Sciatic nerve (tissue), 2 donors: ENCODE measurements at regions not wholly inside any gene's neighbourhood (a gene's known extent, or its start where the extent isn't known, plus 50 kb on each side); places are given as distances from the start of the nearest gene placed in this dataset.
A peak's percentile ranks its signal among the peaks of the same experiment; 100 is the strongest.

Experiments
- ATAC-seq: fragments of 200-7000 bp; cut with Tn5 transposase; one replicate; pipeline ENCODE4 v1.9.1; 2020; ENCODE audit warnings: mild to moderate bottlenecking, moderate library complexity
- DNase-seq: peaks from one replicate; pipeline ENCODE4 v3.0.0-alpha.2; 2020; ENCODE audit warnings: low spot score
- intact Hi-C: fragments of 100-400 bp; cut with DNase I; formaldehyde crosslinking; loops from one replicate; pipeline ENCODE4 v1.14.2; 2022
- donor health status: DM: no; HTN: no; CAD: no.
- donor health status: DM: no; HTN: no; CAD: no.

- intact Hi-C loops = no loop called here
- ATAC-seq (no peak), DNase-seq (no peak)
Measured at GRCh38 chr5:57575839-57576238, 93.2 kb upstream of the ACTBL2 start.

GRCh38 chr5:57572461-57572860 is 89.8 kb upstream of the ACTBL2 start:
- intact Hi-C loops = no loop called here
- DNase-seq = no peak
- no peak for ATAC-seq

DNA sequence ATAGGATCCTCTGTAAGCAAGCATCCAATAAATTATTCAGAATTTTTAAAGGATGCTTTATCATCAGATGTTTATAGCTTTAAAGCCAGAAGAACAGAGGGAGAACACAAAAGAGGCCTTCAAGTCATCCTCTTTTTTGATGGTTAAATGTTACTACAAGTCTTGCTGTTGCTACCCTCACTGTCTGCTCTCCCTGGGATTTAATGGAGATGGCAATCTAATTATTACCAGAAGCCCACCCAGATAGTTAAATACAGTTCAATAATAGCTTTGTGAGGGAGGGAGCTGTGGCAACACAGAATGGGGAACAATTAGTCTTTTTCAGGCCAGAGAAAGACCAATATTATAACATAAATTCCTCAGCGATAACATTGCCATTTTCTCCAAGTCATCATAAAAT is 87.0 kb upstream of the ACTBL2 start:
- peak; percentile 50 for ATAC-seq
- intact Hi-C loops = no loop called here
- no peak for DNase-seq

DNA sequence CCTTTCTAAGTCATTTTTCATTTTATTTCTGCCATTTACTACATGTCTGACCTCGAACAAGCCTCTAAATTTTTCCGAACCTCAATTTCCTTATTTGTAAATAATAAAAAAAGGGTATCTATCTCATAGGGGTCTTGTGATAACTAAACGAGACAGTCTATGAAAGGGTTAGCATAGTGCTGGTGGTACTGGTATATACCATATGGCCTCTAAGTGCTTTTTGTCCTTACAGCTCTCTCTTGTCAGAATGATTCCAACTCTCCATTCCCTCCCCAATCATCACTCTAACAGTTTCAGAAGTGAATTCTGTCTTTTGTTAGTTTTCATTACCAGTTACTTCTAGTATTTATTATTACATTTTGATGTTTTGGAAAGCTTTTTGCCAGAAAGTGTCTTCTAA is 85.5 kb upstream of the ACTBL2 start:
- intact Hi-C loops = no loop called here
- ATAC-seq = no peak
- no peak for DNase-seq

DNA sequence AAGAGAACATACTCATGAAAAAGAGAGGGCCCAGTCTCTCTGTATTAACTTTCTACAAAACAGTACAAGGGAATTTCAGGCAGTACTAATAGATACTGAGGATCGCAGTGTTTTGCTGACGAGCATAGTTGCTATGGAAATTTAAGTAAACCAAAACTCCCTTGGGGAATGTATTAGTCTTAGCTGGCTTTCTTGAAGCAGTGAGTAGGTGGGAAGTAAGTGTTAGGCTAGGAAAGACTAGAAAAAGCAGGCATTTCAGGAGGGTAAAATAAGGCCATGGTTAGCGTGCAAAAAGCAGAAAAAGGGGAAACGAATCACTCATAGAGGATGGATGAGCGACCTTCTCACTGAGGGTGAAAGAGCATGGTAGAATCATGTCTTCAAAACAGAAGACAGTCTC is 84.3 kb upstream of the ACTBL2 start:
- DNase-seq (no peak), ATAC-seq (peak; percentile 80)
- intact Hi-C loops = no loop called here

GRCh38 chr5:57561231-57561842 is 78.7 kb upstream of the ACTBL2 start:
- DNase-seq (no peak), ATAC-seq (peak; percentile 74)
- intact Hi-C loops = no loop called here

- DNase-seq = no peak
- intact Hi-C loops = no loop called here
- ATAC-seq = no peak
Measured at GRCh38 chr5:57559110-57559635, 76.6 kb upstream of the ACTBL2 start.

GRCh38 chr5:57552033-57552432 is 69.4 kb upstream of the ACTBL2 start:
- intact Hi-C loops = no loop called here
- DNase-seq (no peak), ATAC-seq (peak; percentile 86)

DNA sequence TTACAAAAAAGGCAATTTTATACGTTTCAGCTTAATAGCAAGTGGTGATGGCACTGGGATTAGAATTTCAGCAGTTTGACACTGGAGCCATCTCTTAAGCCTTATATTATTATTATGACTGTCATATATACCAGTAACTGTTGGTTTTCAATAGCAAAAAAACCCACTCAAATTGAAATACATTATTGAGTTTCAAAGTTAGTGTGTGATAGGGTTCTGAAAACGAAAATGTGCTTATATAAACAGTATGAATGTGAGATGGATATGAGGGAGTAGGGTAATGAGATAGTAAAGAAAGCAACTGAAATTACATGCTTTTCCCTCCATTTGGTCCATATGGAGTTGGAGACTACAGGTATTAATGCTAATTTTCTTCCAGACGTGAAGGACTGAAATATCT is 68.6 kb upstream of the ACTBL2 start:
- ATAC-seq (no peak), DNase-seq (no peak)
- intact Hi-C loops = no loop called here

DNA sequence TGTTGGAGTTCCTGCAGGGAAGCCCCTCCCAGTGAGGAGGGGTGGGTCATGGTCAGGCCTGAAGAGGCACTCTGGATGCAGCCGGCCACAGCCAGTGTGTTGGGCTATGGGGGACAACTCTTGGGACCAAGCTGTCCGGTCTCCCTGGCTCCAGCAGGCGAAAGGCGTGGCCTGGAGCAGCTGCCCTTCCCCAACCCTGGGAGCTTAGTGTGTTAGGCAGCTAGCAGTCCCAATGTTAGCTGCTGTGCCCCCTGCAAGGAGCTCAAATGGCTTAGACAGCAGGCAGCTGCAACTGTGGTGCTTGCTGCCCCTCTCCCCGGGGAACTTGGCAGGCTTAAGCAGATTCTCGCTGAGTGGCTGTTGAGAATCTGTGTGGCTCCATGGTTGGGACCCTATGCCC is 67.5 kb upstream of the ACTBL2 start:
- intact Hi-C loops = no loop called here
- no peak for DNase-seq
- ATAC-seq = peak; percentile 65

- intact Hi-C loops = no loop called here
- no peak for ATAC-seq
- DNase-seq = no peak
Measured at GRCh38 chr5:57549566-57549965, 67.0 kb upstream of the ACTBL2 start.

DNA sequence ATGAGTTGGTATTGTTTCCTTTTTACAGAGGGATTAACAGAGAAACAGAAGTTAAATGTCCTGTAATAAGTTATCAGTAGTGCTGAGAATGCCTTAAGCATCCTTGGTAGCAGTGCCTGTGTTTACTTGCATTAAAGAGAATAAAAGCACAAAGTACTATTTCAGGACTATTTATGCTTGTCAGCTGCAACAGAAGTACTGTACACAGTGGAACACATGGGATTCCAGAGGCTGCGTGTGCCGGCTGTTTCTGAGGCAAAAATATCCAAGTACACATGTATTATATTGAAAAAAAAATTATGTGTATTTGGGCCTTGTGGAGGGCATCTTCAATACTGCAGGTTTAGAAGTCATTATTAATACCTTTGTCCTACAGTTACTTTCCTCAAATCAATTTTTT is 58.2 kb upstream of the ACTBL2 start:
- ATAC-seq (no peak), DNase-seq (no peak)
- intact Hi-C loops = no loop called here

DNA sequence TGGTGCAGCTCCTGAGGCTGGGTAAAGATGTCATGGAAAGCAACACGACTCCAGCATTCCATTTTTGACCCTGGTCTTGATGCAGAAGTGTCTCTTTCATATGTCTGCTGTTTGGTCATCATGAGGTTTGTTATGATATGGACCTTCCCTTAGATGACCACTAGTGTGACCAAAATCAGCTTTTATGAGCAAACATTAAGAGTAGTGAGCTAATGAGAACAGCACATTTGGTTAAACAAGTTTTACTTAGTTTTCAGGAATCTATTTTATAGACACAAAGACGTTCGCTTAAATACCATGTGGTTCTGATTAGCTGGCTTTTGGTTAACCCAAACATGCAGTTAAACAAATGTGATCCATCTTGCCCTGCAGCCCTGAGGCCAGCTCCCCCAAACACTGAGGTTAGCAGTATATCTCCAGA is 56.7 kb upstream of the ACTBL2 start:
- no peak for DNase-seq
- no peak for ATAC-seq
- intact Hi-C loops = no loop called here

DNA sequence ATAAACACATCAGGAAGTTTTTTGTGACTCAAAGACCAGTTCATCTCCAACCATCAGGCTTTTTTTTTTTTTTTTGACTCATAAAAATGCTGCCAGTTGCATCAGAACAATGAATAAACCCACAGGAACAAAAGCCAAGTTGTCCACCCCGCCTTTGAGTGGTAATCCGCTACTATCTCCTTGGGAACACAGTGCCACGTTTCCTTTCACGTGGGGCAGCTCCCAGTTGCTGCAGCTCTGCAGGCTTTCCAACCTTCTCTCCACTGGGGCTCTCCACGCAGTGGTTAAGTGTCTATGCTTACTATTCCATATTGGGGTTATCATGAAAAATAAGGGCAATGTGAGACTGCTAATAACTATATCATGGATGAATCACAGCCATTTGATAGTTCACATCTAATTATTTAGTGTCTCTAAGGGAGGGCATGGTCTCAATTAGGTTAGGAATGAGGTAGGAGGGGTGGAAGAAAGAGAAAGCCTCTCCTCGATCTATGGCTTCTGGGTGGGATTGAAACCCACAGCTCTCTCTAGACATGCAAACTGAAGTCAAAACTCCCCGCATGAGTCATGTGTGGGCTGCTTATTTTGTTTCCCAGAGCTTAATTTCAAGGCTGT is 55.8 kb upstream of the ACTBL2 start:
- intact Hi-C loops = no loop called here
- DNase-seq (no peak), ATAC-seq (peak; percentile 82)

- ATAC-seq = no peak
- DNase-seq = no peak
- intact Hi-C loops = no loop called here
Measured at GRCh38 chr5:57537811-57538210, 55.2 kb upstream of the ACTBL2 start.

- no peak for ATAC-seq
- intact Hi-C loops = no loop called here
- DNase-seq = no peak
Measured at GRCh38 chr5:57532513-57533497, 50.2 kb upstream of the ACTBL2 start.
